ENCODE measurements at regions not wholly inside any gene's neighbourhood (a gene's known extent, or its start where the extent isn't known, plus 50 kb on each side); places are given as distances from the start of the nearest gene placed in this dataset.

- TF ChIP-seq ZNF462 (CRISPR knock-in tag; IDR thresholded peaks at IDR 0.05) (no peak), POLR2AphosphoS5 (IDR thresholded peaks at IDR 0.05; ENCODE audit: low read depth) (no peak)
Observed at GRCh38 chrX:926070-926469, 286.4 kb downstream of the CRLF2 start (continued).

GRCh38 chrX:925652-926061 is 286.8 kb downstream of the CRLF2 start:
- peaks cover 10% of the 10 kb centered on the region; the same call in 2 of the 3 replicates for H3K36me3 Mint-ChIP-seq (ENCODE audit: low read depth)
- H3K4me1 Mint-ChIP-seq = no peaks in the 10 kb centered on the region
- H3K9me3 Mint-ChIP-seq = peaks cover 8% of the 10 kb centered on the region
- H3K27me3 Mint-ChIP-seq (ENCODE audit: insufficient read depth, low read depth, poor library complexity) = peaks cover 3% of the 10 kb centered on the region
- no peaks in the 10 kb centered on the region for H4K20me1 ChIP-seq (replicated peaks; ENCODE audit: insufficient read depth)
- no peaks in the 10 kb centered on the region for H3K9me2 ChIP-seq (ENCODE audit: insufficient read depth)
- H3K4me2 ChIP-seq = no peak overlapping the region
- no peak overlapping the region for H2AFZ ChIP-seq
- no peaks in the 10 kb centered on the region for H3F3A ChIP-seq (replicated peaks; ENCODE audit: low read depth)
- no peaks in the 10 kb centered on the region for H3K4me1 ChIP-seq (ENCODE audit: insufficient read depth)
- H3K27ac Mint-ChIP-seq = no peak overlapping the region
- ATAC-seq (no peak), DNase-seq (ENCODE audit: low spot score) (no peak)
- no peak overlapping the region for H3K4me3 Mint-ChIP-seq
- H3K27ac ChIP-seq (ENCODE audit: low read depth) = no peak overlapping the region
- H3K4me3 ChIP-seq = no peak overlapping the region
- H3K36me3 ChIP-seq (ENCODE audit: insufficient read depth) = no peaks in the 10 kb centered on the region
- no peaks in the 10 kb centered on the region for H3K27me3 ChIP-seq (ENCODE audit: insufficient read depth)
- H3K79me2 ChIP-seq (replicated peaks; ENCODE audit: insufficient read depth) = no peaks in the 10 kb centered on the region
- TF ChIP-seq ETS1 (IDR thresholded peaks at IDR 0.05) (no peak), ZNF114 (CRISPR knock-in tag; IDR thresholded peaks at IDR 0.05) (no peak), JUNB (IDR thresholded peaks at IDR 0.05; ENCODE audit: unreplicated experiment) (no peak), CREB1 (CRISPR knock-in tag; IDR thresholded peaks at IDR 0.05; ENCODE audit: low read depth) (no peak), ZNF462 (CRISPR knock-in tag; IDR thresholded peaks at IDR 0.05) (no peak), EZH2 (IDR thresholded peaks at IDR 0.05; ENCODE audit: low read depth, unreplicated experiment) (no peak), POLR2AphosphoS5 (IDR thresholded peaks at IDR 0.05; ENCODE audit: low read depth) (no peak), NANOG (IDR thresholded peaks at IDR 0.05; ENCODE audit: borderline replicate concordance) (no peak), STAT1 (IDR thresholded peaks at IDR 0.05; ENCODE audit: unreplicated experiment) (no peak), ZNF331 (CRISPR knock-in tag; IDR thresholded peaks at IDR 0.05; ENCODE audit: low read depth) (no peak)

Data from GM23338 (cell line).